T-cell (primary cell): ENCODE measurements at regions not wholly inside any gene's neighbourhood (a gene's known extent, or its start where the extent isn't known, plus 50 kb on each side); places are given as distances from the start of the nearest gene placed in this dataset.

Experiments
- ATAC-seq, 4 experiments: fragments of 200-7000 bp in 3 of 4; fragments of 150-1000 bp in 1 of 4; cut with Tn5 transposase; replicated peaks in 1 of 4; 1 replicate in 3 of 4; 2 replicates in 1 of 4; pipeline ENCODE4 v1.10.0; 2021; ENCODE audit warnings: moderate library complexity in 3 of 4, mild to moderate bottlenecking in 2 of 4, moderate number of reproducible peaks in 1 of 4
- CTCF ChIA-PET, 2 donors: fragments of 300-600 bp; sonication (Branson Sonifier 250); formaldehyde crosslinking; loops; one replicate each; lab custom pipeline; 2022; ENCODE audit warnings: antibody characterized with exemption in 2 of 2; lab: Charles Lee
- POLR2A ChIA-PET, 2 donors: fragments of 300-600 bp; sonication (Branson Sonifier 250); formaldehyde crosslinking; loops; one replicate each; lab custom pipeline; 2022; ENCODE audit warnings: antibody characterized with exemption in 2 of 2; lab: Charles Lee
- DNase-seq, 35 experiments: peaks; one replicate each; pipeline versions ENCODE4 v3.0.0 to v3.0.0-alpha.2; 2013 to 2023
- H3K27ac ChIP-seq: one replicate; pipeline ENCODE4 v1.5.1; 2013; ENCODE audit warnings: low read length
- H3K27me3 ChIP-seq, 2 experiments: replicated peaks in 1 of 2; 1 replicate in 1 of 2; 2 replicates in 1 of 2; pipeline versions ENCODE4 v1.6.1 to v1.7.0; 2013; ENCODE audit warnings: low read length in 1 of 2, mixed read lengths in 1 of 2; ENCODE audit not compliant: control insufficient read depth in 2 of 2, insufficient read depth in 2 of 2; ENCODE audit errors: extremely low read depth in 1 of 2
- H3K36me3 ChIP-seq, 2 donors: 1 replicate in 1 of 2; 2 replicates in 1 of 2; pipeline versions ENCODE4 v1.6.1 to v1.7.0; 2013; ENCODE audit warnings: low read length in 1 of 2; ENCODE audit not compliant: control insufficient read depth in 2 of 2, insufficient read depth in 1 of 2; ENCODE audit errors: extremely low read depth in 1 of 2
- H3K4me1 ChIP-seq, 2 experiments: 1 replicate in 1 of 2; 2 replicates in 1 of 2; pipeline versions ENCODE4 v1.6.1 to v1.7.0; 2013; ENCODE audit warnings: low read length in 2 of 2, mixed read lengths in 1 of 2; ENCODE audit not compliant: insufficient read depth in 2 of 2, control insufficient read depth in 1 of 2; ENCODE audit errors: extremely low read depth in 1 of 2
- H3K4me3 ChIP-seq, 2 donors: 1 replicate in 1 of 2; 2 replicates in 1 of 2; pipeline versions ENCODE4 v1.5.1 to v1.7.0; 2013; ENCODE audit warnings: mild to moderate bottlenecking in 2 of 2, low read length in 1 of 2, moderate library complexity in 1 of 2; ENCODE audit not compliant: control insufficient read depth in 1 of 2; ENCODE audit errors: extremely low read depth in 1 of 2
- H3K9me3 ChIP-seq: 2 replicates; pipeline ENCODE4 v1.7.0; 2013
- H3K27ac Mint-ChIP-seq, 2 donors: one replicate each; pipeline ENCODE4 v1.8.0; 2020 to 2021; ENCODE audit warnings: mild to moderate bottlenecking in 2 of 2, mixed read lengths in 2 of 2
- H3K27me3 Mint-ChIP-seq, 2 donors: one replicate each; pipeline ENCODE4 v1.8.0; 2021 to 2022; ENCODE audit warnings: mixed read lengths in 2 of 2
- H3K36me3 Mint-ChIP-seq: one replicate; pipeline ENCODE4 v1.8.0; 2021; ENCODE audit warnings: mixed read lengths
- H3K4me1 Mint-ChIP-seq, 3 donors: one replicate each; pipeline ENCODE4 v1.8.0; 2020 to 2022; ENCODE audit warnings: mixed read lengths in 3 of 3, mild to moderate bottlenecking in 1 of 3
- H3K4me3 Mint-ChIP-seq, 3 donors: one replicate each; pipeline ENCODE4 v1.8.0; 2020 to 2022; ENCODE audit warnings: mild to moderate bottlenecking in 3 of 3, mixed read lengths in 3 of 3, moderate library complexity in 3 of 3
- H3K9me3 Mint-ChIP-seq, 3 donors: one replicate each; pipeline ENCODE4 v1.8.0; 2020 to 2022; ENCODE audit warnings: mixed read lengths in 3 of 3
- WGBS: methylation state at CpG from one replicate; pipeline ENCODE4 v1.1.5; 2013; ENCODE audit warnings: missing lambda C conversion rate; ENCODE audit not compliant: insufficient coverage; 5-methylcytosine and 5-hydroxymethylcytosine counted together

GRCh38 chr5:1699394-1699793 lies 100.2 kb downstream of the MRPL36 start:
- Mint-ChIP-seq H3K9me3 (no peaks in the 10 kb centered on the region), H3K4me1 (no peaks in the 10 kb centered on the region), H3K27me3 (peaks cover 16 to 17% of the 10 kb centered on the region in 2 donors), H3K27ac (no peak overlapping the region), H3K36me3 (no peaks in the 10 kb centered on the region), H3K4me3 (no peak overlapping the region)
- peaks cover 0 to 28% of the 10 kb centered on the region in 2 experiments for H3K27me3 ChIP-seq
- no peak for ATAC-seq
- no peaks in the 10 kb centered on the region for H3K9me3 ChIP-seq
- H3K4me3 ChIP-seq, result no peak overlapping the region
- H3K27ac ChIP-seq, result no peak overlapping the region
- 75% methylated on average over 3 of the region's 6 CpGs for WGBS
- ChIA-PET CTCF (no interaction called here), POLR2A (no interaction called here)
- no peaks in the 10 kb centered on the region for H3K4me1 ChIP-seq
- DNase-seq, result no peak
- H3K36me3 ChIP-seq, result no peaks in the 10 kb centered on the region

GRCh38 chr5:1698589-1699316 lies 100.9 kb downstream of the MRPL36 start:
- 48% methylated on average over 6 of the region's 12 CpGs for WGBS
- no peak for DNase-seq
- Mint-ChIP-seq H3K27me3 (peaks cover 16 to 17% of the 10 kb centered on the region in 2 donors), H3K4me1 (no peaks in the 10 kb centered on the region), H3K4me3 (no peak overlapping the region), H3K36me3 (no peaks in the 10 kb centered on the region), H3K9me3 (no peaks in the 10 kb centered on the region), H3K27ac (no peak overlapping the region)
- H3K27ac ChIP-seq, result no peak overlapping the region
- no peak for ATAC-seq
- no peaks in the 10 kb centered on the region for H3K9me3 ChIP-seq
- H3K4me3 ChIP-seq, result no peak overlapping the region
- POLR2A ChIA-PET, result no interaction called here
- no peaks in the 10 kb centered on the region for H3K4me1 ChIP-seq
- CTCF ChIA-PET, result no interaction called here
- peaks cover 0 to 23% of the 10 kb centered on the region in 2 experiments for H3K27me3 ChIP-seq
- H3K36me3 ChIP-seq, result no peaks in the 10 kb centered on the region

- H3K9me3 Mint-ChIP-seq, result peaks cover 6 to 12% (median 9%) of the 10 kb centered on the region in 3 donors
- no peak overlapping the region for H3K4me3 Mint-ChIP-seq
- POLR2A ChIA-PET, result no interaction called here
- DNase-seq (no peak), ATAC-seq (no peak)
- Histone ChIP-seq H3K4me3 (no peak overlapping the region), H3K27ac (no peak overlapping the region), H3K4me1 (no peaks in the 10 kb centered on the region), H3K27me3 (peaks cover 0 to 18% of the 10 kb centered on the region in 2 experiments), H3K9me3 (no peaks in the 10 kb centered on the region), H3K36me3 (no peaks in the 10 kb centered on the region)
- peaks cover 3% of the 10 kb centered on the region for H3K36me3 Mint-ChIP-seq
- no peak overlapping the region for H3K27ac Mint-ChIP-seq
- no peaks in the 10 kb centered on the region for H3K4me1 Mint-ChIP-seq
- 40% methylated on average over 1 of the region's 2 CpGs for WGBS
- CTCF ChIA-PET, result no interaction called here
- H3K27me3 Mint-ChIP-seq, result peaks cover 8 to 9% of the 10 kb centered on the region in 2 donors
Observed at GRCh38 chr5:1692381-1692780, 107.3 kb downstream of the MRPL36 start.

GRCh38 chr5:1687301-1687970 lies 112.2 kb downstream of the MRPL36 start:
- ChIA-PET POLR2A (no interaction called here), CTCF (no interaction called here)
- Mint-ChIP-seq H3K4me3 (no peak overlapping the region), H3K9me3 (peaks cover 6 to 12% (median 9%) of the 10 kb centered on the region in 3 donors), H3K4me1 (no peaks in the 10 kb centered on the region), H3K27ac (no peak overlapping the region), H3K36me3 (peaks cover 3% of the 10 kb centered on the region), H3K27me3 (peaks cover 10 to 11% of the 10 kb centered on the region in 2 donors)
- 64% methylated on average over 9 of the region's 13 CpGs for WGBS
- Histone ChIP-seq H3K4me1 (no peaks in the 10 kb centered on the region), H3K27ac (no peak overlapping the region), H3K27me3 (peaks cover 0 to 25% of the 10 kb centered on the region in 2 experiments), H3K4me3 (no peak overlapping the region), H3K36me3 (no peaks in the 10 kb centered on the region), H3K9me3 (no peaks in the 10 kb centered on the region)
- ATAC-seq (no peak), DNase-seq (no peak)

GRCh38 chr5:1686016-1686802 lies 113.4 kb downstream of the MRPL36 start:
- ATAC-seq (no peak), DNase-seq (no peak)
- Histone ChIP-seq H3K36me3 (no peaks in the 10 kb centered on the region), H3K4me3 (no peak overlapping the region), H3K4me1 (no peaks in the 10 kb centered on the region), H3K27ac (no peak overlapping the region), H3K27me3 (peaks cover 0 to 26% of the 10 kb centered on the region in 2 experiments), H3K9me3 (no peaks in the 10 kb centered on the region)
- Mint-ChIP-seq H3K9me3 (peaks cover 6 to 12% (median 9%) of the 10 kb centered on the region in 3 donors), H3K4me3 (no peak overlapping the region), H3K27ac (no peak overlapping the region), H3K27me3 (peaks cover 9 to 10% of the 10 kb centered on the region in 2 donors), H3K4me1 (no peaks in the 10 kb centered on the region), H3K36me3 (peaks cover 3% of the 10 kb centered on the region)
- WGBS, result 70% methylated on average over 15 of the region's 18 CpGs
- CTCF ChIA-PET, result no interaction called here
- POLR2A ChIA-PET, result no interaction called here

- Histone ChIP-seq H3K27ac (no peak overlapping the region), H3K9me3 (no peaks in the 10 kb centered on the region), H3K27me3 (peaks cover 0 to 27% of the 10 kb centered on the region in 2 experiments), H3K4me1 (no peaks in the 10 kb centered on the region), H3K4me3 (no peak overlapping the region), H3K36me3 (no peaks in the 10 kb centered on the region)
- H3K27ac Mint-ChIP-seq, result no peak overlapping the region
- peaks cover 13 to 16% of the 10 kb centered on the region in 2 donors for H3K27me3 Mint-ChIP-seq
- H3K9me3 Mint-ChIP-seq, result peaks cover 6 to 15% (median 13%) of the 10 kb centered on the region in 3 donors
- H3K36me3 Mint-ChIP-seq, result peaks cover 3% of the 10 kb centered on the region
- 74% methylated on average over 8 of the region's 10 CpGs for WGBS
- H3K4me1 Mint-ChIP-seq, result no peaks in the 10 kb centered on the region
- ATAC-seq (no peak), DNase-seq (no peak)
- ChIA-PET POLR2A (no interaction called here), CTCF (no interaction called here)
- H3K4me3 Mint-ChIP-seq, result no peak overlapping the region
Observed at GRCh38 chr5:1685066-1685465, 114.6 kb downstream of the MRPL36 start.
